Body of pancreas (tissue), 4 donors: ENCODE measurements at regions not wholly inside any gene's neighbourhood (a gene's known extent, or its start where the extent isn't known, plus 50 kb on each side); places are given as distances from the start of the nearest gene placed in this dataset.

Source experiments
- ATAC-seq: fragments of 150-250 bp; one replicate; pipeline ENCODE4 v1.9.1; 2016
- DNase-seq, 4 donors: peaks; one replicate each; pipeline ENCODE4 v3.0.0-alpha.2; 2019
- H3K27ac ChIP-seq, 4 donors: fragments of 200-600 bp; sonication (generic); 1 replicate in 3 of 4; 2 replicates in 1 of 4; pipeline versions ENCODE4 v1.5.1 to v1.6.1; 2016 to 2019; ENCODE audit warnings: mild to moderate bottlenecking in 1 of 4, mixed read lengths in 1 of 4, moderate library complexity in 1 of 4
- H3K27me3 ChIP-seq, 2 donors: fragments of 200-600 bp; sonication (generic); one replicate each; pipeline ENCODE4 v1.6.0; 2016; ENCODE audit warnings: mild to moderate bottlenecking in 1 of 2
- H3K36me3 ChIP-seq, 2 donors: fragments of 200-600 bp; sonication (generic); replicated peaks in 1 of 2; 2 replicates each; pipeline ENCODE4 v1.5.1; 2016; ENCODE audit warnings: low read depth in 2 of 2; ENCODE audit not compliant: insufficient read depth in 1 of 2
- H3K4me1 ChIP-seq: fragments of 200-600 bp; sonication (generic); one replicate; pipeline ENCODE4 v1.6.0; 2016
- H3K4me3 ChIP-seq, 2 donors: fragments of 200-600 bp; sonication (generic); 1 replicate in 1 of 2; 2 replicates in 1 of 2; pipeline ENCODE4 v1.5.1; 2016 to 2019
- H3K9me3 ChIP-seq, 3 donors: fragments of 200-600 bp; sonication (generic); 1 replicate in 2 of 3; 2 replicates in 1 of 3; pipeline ENCODE4 v1.5.1; 2016
- POLR2A ChIP-seq, 3 donors: fragments of 450-650 bp; IDR thresholded peaks; one replicate each; pipeline ENCODE4 v1.6.1; 2016; ENCODE audit warnings: antibody characterized with exemption in 3 of 3, mild to moderate bottlenecking in 2 of 3
- WGBS, 2 donors: methylation state at CpG; one replicate each; pipeline ENCODE4 v1.1.5; 2017; 5-methylcytosine and 5-hydroxymethylcytosine counted together
- intact Hi-C: fragments of 100-400 bp; cut with DNase I; formaldehyde crosslinking; loops from one replicate; pipeline ENCODE4 v1.15.1; 2023
- TF ChIP-seq, protein P1 (sequence below), 7 experiments: fragments of 450-650 bp in 4 of 7; fragments of 200-600 bp in 3 of 7; sonication (generic) in 3 of 7; IDR thresholded peaks; one replicate each; pipeline ENCODE4 v1.5.1; 2016 to 2019; ENCODE audit warnings: antibody characterized with exemption in 7 of 7

DNA sequence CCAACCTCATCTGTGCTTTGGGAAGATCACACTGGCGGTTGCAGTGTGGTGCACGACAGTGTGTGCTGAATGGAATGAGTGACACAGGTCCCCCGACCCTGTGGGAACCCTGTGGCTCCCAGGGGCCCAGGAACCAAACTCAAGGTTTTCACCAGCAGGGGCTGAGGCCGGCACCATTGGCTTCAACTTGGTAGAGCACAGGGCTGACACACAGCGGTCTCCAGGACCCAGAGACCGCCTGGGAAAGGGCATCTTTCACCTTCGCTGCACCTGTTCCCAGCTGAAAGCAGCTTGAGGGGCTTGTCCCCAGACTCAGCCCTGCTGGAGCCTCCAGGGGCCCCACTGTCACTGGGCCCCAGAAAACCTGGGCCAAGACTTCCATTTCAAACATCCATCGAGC is 59.0 kb upstream of the ODC1 start:
- Histone ChIP-seq H3K4me3 (no peak overlapping the region), H3K9me3 (no peaks in the 10 kb centered on the region), H3K27ac (no peak overlapping the region), H3K27me3 (no peaks in the 10 kb centered on the region), H3K36me3 (no peaks in the 10 kb centered on the region), H3K4me1 (no peaks in the 10 kb centered on the region)
- 71 to 87% methylated on average over 3 to 8 of the region's 8 CpGs for WGBS, 2 donors
- DNase-seq (no peak), ATAC-seq (no peak)
- TF ChIP-seq POLR2A (IDR thresholded peaks at IDR 0.05): no peak
- TF ChIP-seq, protein P1, sequence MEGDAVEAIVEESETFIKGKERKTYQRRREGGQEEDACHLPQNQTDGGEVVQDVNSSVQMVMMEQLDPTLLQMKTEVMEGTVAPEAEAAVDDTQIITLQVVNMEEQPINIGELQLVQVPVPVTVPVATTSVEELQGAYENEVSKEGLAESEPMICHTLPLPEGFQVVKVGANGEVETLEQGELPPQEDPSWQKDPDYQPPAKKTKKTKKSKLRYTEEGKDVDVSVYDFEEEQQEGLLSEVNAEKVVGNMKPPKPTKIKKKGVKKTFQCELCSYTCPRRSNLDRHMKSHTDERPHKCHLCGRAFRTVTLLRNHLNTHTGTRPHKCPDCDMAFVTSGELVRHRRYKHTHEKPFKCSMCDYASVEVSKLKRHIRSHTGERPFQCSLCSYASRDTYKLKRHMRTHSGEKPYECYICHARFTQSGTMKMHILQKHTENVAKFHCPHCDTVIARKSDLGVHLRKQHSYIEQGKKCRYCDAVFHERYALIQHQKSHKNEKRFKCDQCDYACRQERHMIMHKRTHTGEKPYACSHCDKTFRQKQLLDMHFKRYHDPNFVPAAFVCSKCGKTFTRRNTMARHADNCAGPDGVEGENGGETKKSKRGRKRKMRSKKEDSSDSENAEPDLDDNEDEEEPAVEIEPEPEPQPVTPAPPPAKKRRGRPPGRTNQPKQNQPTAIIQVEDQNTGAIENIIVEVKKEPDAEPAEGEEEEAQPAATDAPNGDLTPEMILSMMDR (IDR thresholded peaks at IDR 0.05): no peak
- intact Hi-C loops: no loop called here

DNA sequence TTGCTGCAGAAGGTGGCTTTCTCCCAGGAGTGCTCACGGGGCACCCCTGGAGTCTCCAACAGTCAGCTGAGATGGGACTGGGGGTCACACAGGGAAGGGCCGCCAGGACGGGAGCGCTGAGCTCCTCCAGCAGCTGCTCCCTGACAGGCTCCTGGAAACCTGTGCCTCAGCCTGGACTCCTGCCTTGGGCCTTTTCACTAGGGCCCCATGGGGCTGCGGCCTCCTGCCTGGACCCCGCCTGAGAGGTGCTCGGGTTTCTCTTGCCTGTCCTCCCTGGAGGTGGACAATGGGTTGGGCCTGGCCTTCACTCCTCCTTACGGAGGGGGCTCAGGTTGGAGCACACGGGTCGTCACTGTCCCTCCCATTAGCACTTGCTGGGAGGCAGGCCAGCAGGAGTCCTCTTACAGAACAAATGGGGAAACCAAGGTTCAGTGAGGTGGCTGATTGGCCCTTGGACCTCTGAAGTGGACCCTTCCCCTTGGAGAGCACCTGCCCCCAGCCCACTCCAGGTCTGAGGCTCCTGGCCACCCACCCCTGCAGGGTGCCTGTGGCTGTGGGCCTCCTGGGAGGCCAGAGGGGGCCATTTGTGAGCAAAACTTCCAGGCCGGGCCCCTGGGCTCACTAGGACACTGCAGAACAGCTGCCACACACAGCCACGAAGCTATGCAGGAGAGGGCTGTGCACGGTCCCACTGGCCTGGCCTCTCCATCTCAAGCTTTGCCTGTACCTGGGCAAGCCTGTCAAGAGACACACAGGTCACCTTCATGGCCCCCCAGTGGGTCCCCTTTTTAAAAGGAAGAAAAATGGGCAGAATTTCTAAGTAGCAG is 57.1 kb upstream of the ODC1 start:
- intact Hi-C loops: no loop called here

DNA sequence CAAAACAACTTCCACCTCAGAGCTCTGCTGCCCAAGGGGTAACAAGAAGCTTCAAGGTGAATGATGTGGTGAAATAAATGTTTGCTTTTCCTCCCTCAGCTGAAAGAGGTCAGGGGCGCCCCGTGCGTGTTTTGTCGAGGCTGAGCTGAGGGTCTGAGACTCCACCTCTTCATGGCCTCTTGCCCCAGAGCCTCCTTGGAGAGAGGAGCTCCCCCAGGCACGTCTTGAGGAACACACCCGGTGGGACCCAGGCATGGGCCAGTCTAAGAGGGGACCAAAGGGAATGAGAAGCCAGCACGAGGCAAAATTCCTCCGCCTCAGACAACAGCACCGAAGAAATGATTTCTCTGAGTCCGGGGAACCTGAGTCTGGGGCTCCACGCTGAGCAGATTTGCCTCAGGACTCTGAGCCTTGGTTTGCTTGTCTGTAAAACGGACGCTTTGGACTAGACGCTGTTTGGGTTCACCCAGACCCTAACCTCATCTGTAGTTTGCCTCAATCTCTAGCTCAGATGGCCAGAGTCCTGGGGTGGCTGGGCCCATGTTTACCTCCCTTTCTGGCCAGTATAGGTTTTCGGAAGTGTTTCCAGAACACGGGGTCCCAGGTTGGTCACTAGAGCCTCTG is 56.4 kb upstream of the ODC1 start:
- Histone ChIP-seq H3K9me3 (no peaks in the 10 kb centered on the region), H3K36me3 (no peaks in the 10 kb centered on the region), H3K27me3 (no peaks in the 10 kb centered on the region), H3K4me3 (no peak overlapping the region), H3K27ac (no peak overlapping the region), H3K4me1 (no peaks in the 10 kb centered on the region)
- no peak for ATAC-seq
- 75 to 81% methylated on average over 9 to 16 of the region's 16 CpGs for WGBS, 2 donors
- intact Hi-C loops: no loop called here
- no peak for DNase-seq
- TF ChIP-seq POLR2A (IDR thresholded peaks at IDR 0.05): no peak
- TF ChIP-seq, protein P1 (IDR thresholded peaks at IDR 0.05): no peak

More for the DNA sequence above, 57.1 kb upstream of the ODC1 start:
- Histone ChIP-seq H3K27ac (no peak overlapping the region), H3K9me3 (no peaks in the 10 kb centered on the region), H3K4me3 (no peak overlapping the region), H3K4me1 (no peaks in the 10 kb centered on the region), H3K36me3 (no peaks in the 10 kb centered on the region), H3K27me3 (no peaks in the 10 kb centered on the region)
- DNase-seq (no peak), ATAC-seq (no peak)
- 70 to 84% methylated on average over 2 to 13 of the region's 13 CpGs for WGBS, 2 donors
- TF ChIP-seq, protein P1 (IDR thresholded peaks at IDR 0.05): no peak
- TF ChIP-seq POLR2A (IDR thresholded peaks at IDR 0.05): no peak

DNA sequence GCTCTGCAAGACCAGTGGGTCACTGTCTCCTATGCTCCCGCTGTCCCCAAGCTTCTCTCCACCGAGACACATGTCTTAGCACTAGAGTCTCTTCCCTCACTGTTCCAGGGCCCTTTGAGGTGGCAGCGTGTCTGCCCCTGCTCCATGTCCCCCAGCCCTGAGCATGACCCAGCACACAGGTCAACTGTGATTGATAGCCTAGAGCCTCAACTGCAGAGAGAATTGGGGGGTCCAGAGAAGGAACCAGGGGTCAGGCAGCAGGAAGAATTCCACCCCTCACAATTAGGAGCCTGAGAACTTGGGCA is 54.6 kb upstream of the ODC1 start:
- DNase-seq: no peak
- Histone ChIP-seq H3K4me1 (no peaks in the 10 kb centered on the region), H3K27me3 (no peaks in the 10 kb centered on the region), H3K4me3 (no peak overlapping the region), H3K9me3 (no peaks in the 10 kb centered on the region), H3K27ac (no peak overlapping the region), H3K36me3 (no peaks in the 10 kb centered on the region)
- ATAC-seq: no peak
- TF ChIP-seq, protein P1 (IDR thresholded peaks at IDR 0.05): no peak
- TF ChIP-seq POLR2A (IDR thresholded peaks at IDR 0.05): no peak
- WGBS, 2 donors: 82 to 85% methylated on average over 3 of the region's 3 CpGs
- intact Hi-C loops: no loop called here
